ENCODE measurements at regions not wholly inside any gene's neighbourhood (a gene's known extent, or its start where the extent isn't known, plus 50 kb on each side); places are given as distances from the start of the nearest gene placed in this dataset.
"Not testable (repeated sequence)": the region's sequence is repeated elsewhere in the genome, so short reads cannot be mapped to it uniquely, and the experiment has no call there.

- DNase-seq (ENCODE audit: low read depth, low spot score): no peak
- TF ChIP-seq CTCF (IDR thresholded peaks at IDR 0.05; ENCODE audit: low read depth, low read length): no peak
- H3K4me3 ChIP-seq (ENCODE audit: low read depth, low read length): no peak overlapping the region
- in situ Hi-C loops (cut with HindIII; ENCODE audit: low sequenced_read_pairs): no loop called here
Measured at GRCh38 chr4:164115236-164115635, 620.7 kb downstream of the TMA16 start.

GRCh38 chr4:164116286-164116685 is 621.8 kb downstream of the TMA16 start:
- DNase-seq (ENCODE audit: low read depth, low spot score): no peak
- in situ Hi-C loops (cut with HindIII; ENCODE audit: low sequenced_read_pairs): no loop called here
- H3K4me3 ChIP-seq (ENCODE audit: low read depth, low read length): no peak overlapping the region
- TF ChIP-seq CTCF (IDR thresholded peaks at IDR 0.05; ENCODE audit: low read depth, low read length): no peak

GRCh38 chr4:164134388-164134787 is 619.5 kb upstream of the SMIM31 start:
- TF ChIP-seq CTCF (IDR thresholded peaks at IDR 0.05; ENCODE audit: low read depth, low read length): no peak
- DNase-seq (ENCODE audit: low read depth, low spot score): no peak
- in situ Hi-C loops (cut with HindIII; ENCODE audit: low sequenced_read_pairs): no loop called here
- no peak overlapping the region for H3K4me3 ChIP-seq (ENCODE audit: low read depth, low read length)

GRCh38 chr4:164136180-164136616 is 617.7 kb upstream of the SMIM31 start:
- TF ChIP-seq CTCF (IDR thresholded peaks at IDR 0.05; ENCODE audit: low read depth, low read length): no peak
- DNase-seq (ENCODE audit: low read depth, low spot score): peak; percentile 63
- H3K4me3 ChIP-seq (ENCODE audit: low read depth, low read length): no peak overlapping the region
- in situ Hi-C loops (cut with HindIII; ENCODE audit: low sequenced_read_pairs): no loop called here

- DNase-seq (ENCODE audit: low read depth, low spot score): no peak
- in situ Hi-C loops (cut with HindIII; ENCODE audit: low sequenced_read_pairs): no loop called here
- H3K4me3 ChIP-seq (ENCODE audit: low read depth, low read length): no peak overlapping the region
- no peak for TF ChIP-seq CTCF (IDR thresholded peaks at IDR 0.05; ENCODE audit: low read depth, low read length)
Measured at GRCh38 chr4:164138521-164138920, 615.4 kb upstream of the SMIM31 start.

GRCh38 chr4:164139291-164139690 is 614.6 kb upstream of the SMIM31 start:
- TF ChIP-seq CTCF (IDR thresholded peaks at IDR 0.05; ENCODE audit: low read depth, low read length): no peak
- in situ Hi-C loops (cut with HindIII; ENCODE audit: low sequenced_read_pairs): no loop called here
- H3K4me3 ChIP-seq (ENCODE audit: low read depth, low read length): no peak overlapping the region
- no peak for DNase-seq (ENCODE audit: low read depth, low spot score)

GRCh38 chr4:164141755-164142375 is 612.1 kb upstream of the SMIM31 start:
- in situ Hi-C loops (cut with HindIII; ENCODE audit: low sequenced_read_pairs); H3K4me3 ChIP-seq (ENCODE audit: low read depth, low read length); DNase-seq (ENCODE audit: low read depth, low spot score): not testable (repeated sequence)
